ENCODE measurements at regions not wholly inside any gene's neighbourhood (a gene's known extent, or its start where the extent isn't known, plus 50 kb on each side); places are given as distances from the start of the nearest gene placed in this dataset.

- no peak for TF ChIP-seq CTCF (IDR thresholded peaks at IDR 0.05)
- TF ChIP-seq TCF7L2 (IDR thresholded peaks at IDR 0.05; ENCODE audit: low read depth, low read length), result no peak
Observed at GRCh38 chr4:159823743-159824142, 720.9 kb downstream of the RAPGEF2 start.

All from Panc1 (cell line).